GM21786 (cell line): ENCODE measurements at regions not wholly inside any gene's neighbourhood (a gene's known extent, or its start where the extent isn't known, plus 50 kb on each side); places are given as distances from the start of the nearest gene placed in this dataset.
"Not testable (repeated sequence)": the region's sequence is repeated elsewhere in the genome, so short reads cannot be mapped to it uniquely, and the experiment has no call there.

Source experiments
- ATAC-seq: cut with Tn5 transposase; IDR thresholded peaks from one replicate; pipeline ENCODE4 v1.9.1; 2021; ENCODE audit not compliant: unreplicated experiment

GRCh38 chr4:29117231-29117722, 1602.9 kb upstream of the PCDH7 start:
- ATAC-seq, result not testable (repeated sequence)

GRCh38 chr4:29121586-29121985, 1598.6 kb upstream of the PCDH7 start:
- ATAC-seq, result no peak

- no peak for ATAC-seq
Measured at GRCh38 chr4:29128810-29129209, 1591.4 kb upstream of the PCDH7 start.

GRCh38 chr4:29131304-29131703, 1588.9 kb upstream of the PCDH7 start:
- no peak for ATAC-seq

GRCh38 chr4:29142708-29143107, 1577.5 kb upstream of the PCDH7 start:
- no peak for ATAC-seq

- ATAC-seq, result no peak
Measured at GRCh38 chr4:29151584-29151983, 1568.6 kb upstream of the PCDH7 start.

- ATAC-seq, result no peak
Measured at GRCh38 chr4:29153642-29154041, 1566.5 kb upstream of the PCDH7 start.

GRCh38 chr4:29175291-29175690, 1544.9 kb upstream of the PCDH7 start:
- ATAC-seq, result no peak

- ATAC-seq, result no peak
Measured at GRCh38 chr4:29199025-29199424, 1521.1 kb upstream of the PCDH7 start.

- ATAC-seq, result no peak
Measured at GRCh38 chr4:29199485-29199884, 1520.7 kb upstream of the PCDH7 start.

GRCh38 chr4:29213020-29213419, 1507.1 kb upstream of the PCDH7 start:
- ATAC-seq, result no peak

GRCh38 chr4:29220761-29221160, 1499.4 kb upstream of the PCDH7 start:
- no peak for ATAC-seq

- ATAC-seq, result no peak
Measured at GRCh38 chr4:29224911-29225310, 1495.3 kb upstream of the PCDH7 start.

GRCh38 chr4:29240641-29241040, 1479.5 kb upstream of the PCDH7 start:
- no peak for ATAC-seq

GRCh38 chr4:29243054-29243453, 1477.1 kb upstream of the PCDH7 start:
- no peak for ATAC-seq

GRCh38 chr4:29243851-29244250, 1476.3 kb upstream of the PCDH7 start:
- ATAC-seq, result no peak

GRCh38 chr4:29259556-29259955, 1460.6 kb upstream of the PCDH7 start:
- ATAC-seq, result no peak

GRCh38 chr4:29262986-29263385, 1457.2 kb upstream of the PCDH7 start:
- ATAC-seq, result no peak

- no peak for ATAC-seq
Measured at GRCh38 chr4:29276150-29276549, 1444.0 kb upstream of the PCDH7 start.

GRCh38 chr4:29277381-29277780, 1442.8 kb upstream of the PCDH7 start:
- no peak for ATAC-seq

GRCh38 chr4:29278585-29278984, 1441.6 kb upstream of the PCDH7 start:
- no peak for ATAC-seq

GRCh38 chr4:29289118-29289517, 1431.1 kb upstream of the PCDH7 start:
- ATAC-seq, result no peak

GRCh38 chr4:29295280-29295679, 1424.9 kb upstream of the PCDH7 start:
- no peak for ATAC-seq

- ATAC-seq, result no peak
Measured at GRCh38 chr4:29304595-29304994, 1415.6 kb upstream of the PCDH7 start.
